GM18873 (cell line): ENCODE measurements at regions not wholly inside any gene's neighbourhood (a gene's known extent, or its start where the extent isn't known, plus 50 kb on each side); places are given as distances from the start of the nearest gene placed in this dataset.
A peak's percentile ranks its signal among the peaks of the same experiment; 100 is the strongest.

Experiments
- ATAC-seq: cut with Tn5 transposase; IDR thresholded peaks from one replicate; pipeline ENCODE4 v1.9.1; 2021; ENCODE audit warnings: mild to moderate bottlenecking, moderate library complexity, moderate number of reproducible peaks; ENCODE audit not compliant: unreplicated experiment, low FRiP score

DNA sequence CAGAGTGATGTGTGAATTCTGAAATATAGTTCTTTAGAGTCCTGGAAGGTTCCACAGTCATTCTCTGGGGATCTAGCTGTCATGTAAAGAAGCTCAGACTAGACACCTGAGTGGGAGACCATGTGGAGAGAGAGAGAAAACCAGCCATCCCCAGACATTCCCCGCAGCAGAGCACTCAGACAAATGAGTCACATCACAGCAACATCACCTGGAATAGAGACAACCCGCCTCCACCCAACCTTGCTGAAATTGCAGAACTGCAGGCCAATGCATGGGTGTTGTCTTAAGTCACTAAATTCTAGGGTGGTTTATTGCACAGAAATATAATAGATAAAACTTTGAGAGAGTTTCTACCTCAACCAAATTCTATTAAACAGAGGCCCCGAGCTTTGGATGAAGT is 392.0 kb upstream of the DYNLRB2 start:
- no peak for ATAC-seq

DNA sequence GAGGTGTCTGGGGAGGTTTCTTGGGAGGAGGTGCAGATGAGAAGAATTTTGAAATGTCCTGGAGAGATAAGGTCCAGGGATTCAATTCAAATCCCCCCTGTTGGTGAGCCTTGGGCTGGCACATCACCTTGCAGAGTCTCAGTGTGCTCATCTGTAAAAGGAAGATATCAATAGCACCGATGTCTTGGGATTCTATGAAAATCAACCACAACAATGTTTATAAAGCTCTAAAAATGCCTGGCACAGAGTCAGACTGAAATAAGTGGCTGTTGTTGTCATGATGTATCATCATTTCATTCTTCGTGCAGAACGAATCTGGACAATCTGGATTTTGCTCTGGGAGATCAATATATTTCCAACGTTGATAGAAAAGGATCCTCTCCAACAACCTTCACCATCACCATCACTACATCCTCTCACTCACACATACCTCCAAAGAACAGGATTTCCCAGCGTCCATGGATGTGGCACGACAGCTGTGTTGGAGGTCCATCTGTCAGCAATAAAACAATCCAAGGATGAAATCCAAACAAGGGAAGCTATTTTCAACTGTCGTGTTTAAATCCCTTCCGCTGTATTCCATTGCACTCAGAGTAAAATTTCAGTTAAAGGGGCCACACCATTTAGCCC is 393.7 kb upstream of the DYNLRB2 start:
- ATAC-seq, result no peak

DNA sequence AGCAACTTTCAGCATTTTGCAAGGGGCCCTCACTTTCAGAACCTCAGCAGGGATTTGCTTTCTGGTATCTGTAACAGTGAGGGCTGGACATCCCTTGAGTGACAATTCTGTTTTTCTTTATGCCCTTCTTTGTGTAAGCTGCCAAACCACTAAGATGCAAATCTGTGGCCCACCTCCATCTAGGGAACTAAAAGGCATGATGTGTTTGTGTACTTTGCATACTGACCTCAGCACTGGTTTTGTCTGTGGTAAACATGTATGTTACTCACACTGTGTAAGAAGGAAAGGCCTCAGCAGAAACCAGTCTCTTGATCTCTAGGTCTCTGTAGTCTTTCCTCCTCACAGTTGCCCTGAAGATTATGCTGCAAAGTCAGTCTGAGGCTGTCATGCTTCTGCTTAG is 396.6 kb upstream of the DYNLRB2 start:
- ATAC-seq, result peak; percentile 100

DNA sequence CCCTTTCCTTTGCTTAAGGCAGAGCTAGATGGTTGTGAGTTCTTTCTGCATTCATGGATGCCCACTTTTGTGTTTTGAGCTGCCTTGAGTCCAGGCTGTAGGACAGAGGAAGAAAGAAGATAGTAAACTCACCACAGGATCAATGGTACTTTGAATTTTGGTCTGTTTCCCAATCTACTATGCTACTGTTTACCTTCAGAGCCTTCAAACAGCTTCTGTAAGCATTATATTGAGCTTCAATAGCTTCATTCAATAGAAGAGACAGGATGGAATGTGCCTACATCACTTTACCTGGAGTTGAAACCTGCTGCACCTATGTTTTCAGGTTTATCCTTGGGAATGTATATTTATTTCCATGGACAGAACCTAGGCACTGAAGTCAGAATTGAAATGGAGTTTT is 397.9 kb upstream of the DYNLRB2 start:
- ATAC-seq, result no peak

DNA sequence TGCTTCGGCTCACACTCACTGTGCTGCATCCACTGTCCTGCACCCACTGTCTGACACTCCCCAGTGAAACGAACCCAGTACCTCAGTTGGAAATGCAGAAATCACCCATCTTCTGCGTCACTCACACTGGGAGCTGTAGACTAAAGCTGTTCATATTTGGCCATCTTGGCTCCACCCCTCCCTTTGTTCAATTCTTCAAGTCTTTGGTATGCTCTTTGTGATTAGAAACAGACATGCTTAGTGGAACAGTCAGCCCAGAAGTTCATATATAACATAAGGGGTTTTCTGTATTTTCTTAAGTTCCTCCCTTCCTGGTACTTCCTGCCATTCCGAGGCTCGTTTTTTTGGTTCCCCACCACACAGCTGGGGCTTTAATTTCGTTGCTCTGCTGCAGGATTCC is 398.5 kb upstream of the DYNLRB2 start:
- ATAC-seq, result no peak

DNA sequence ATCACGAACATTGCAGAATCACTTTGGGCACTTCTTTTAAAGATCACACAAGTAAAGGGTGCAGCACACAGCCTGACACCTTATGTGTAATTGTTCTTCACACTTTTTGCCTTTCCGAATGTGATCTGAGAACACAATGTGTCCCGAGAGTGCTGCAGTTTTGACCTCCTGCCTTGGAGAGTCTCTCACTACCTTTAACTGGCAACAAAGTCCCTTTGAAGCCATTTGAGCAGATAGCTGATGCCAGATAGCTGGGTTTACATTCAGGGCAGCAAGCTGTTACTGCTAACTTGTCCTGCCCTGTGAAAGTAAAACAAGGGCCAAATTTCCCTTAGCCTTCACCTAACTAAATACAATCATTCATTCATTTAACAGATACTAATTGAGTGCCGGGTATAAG is 411.0 kb upstream of the DYNLRB2 start:
- no peak for ATAC-seq

DNA sequence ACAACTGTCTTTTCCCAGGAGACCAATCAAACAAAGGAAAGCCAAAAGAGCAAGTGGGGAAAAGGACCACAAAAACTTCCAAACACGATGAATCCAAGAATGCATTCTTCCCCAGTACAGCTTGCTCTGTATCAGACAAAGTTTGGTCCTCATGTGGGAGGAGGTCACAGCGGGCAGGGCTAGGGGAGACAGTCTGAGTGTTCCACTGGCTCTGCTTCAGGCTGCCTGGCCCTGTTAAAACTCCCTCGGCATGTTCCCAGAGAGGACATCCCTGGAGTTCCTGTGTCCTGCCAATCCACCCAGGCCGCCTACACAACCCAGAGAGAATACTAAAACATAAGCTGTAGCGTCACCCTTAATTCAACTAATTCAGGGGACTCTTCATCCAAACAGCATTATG is 415.1 kb upstream of the DYNLRB2 start:
- no peak for ATAC-seq

DNA sequence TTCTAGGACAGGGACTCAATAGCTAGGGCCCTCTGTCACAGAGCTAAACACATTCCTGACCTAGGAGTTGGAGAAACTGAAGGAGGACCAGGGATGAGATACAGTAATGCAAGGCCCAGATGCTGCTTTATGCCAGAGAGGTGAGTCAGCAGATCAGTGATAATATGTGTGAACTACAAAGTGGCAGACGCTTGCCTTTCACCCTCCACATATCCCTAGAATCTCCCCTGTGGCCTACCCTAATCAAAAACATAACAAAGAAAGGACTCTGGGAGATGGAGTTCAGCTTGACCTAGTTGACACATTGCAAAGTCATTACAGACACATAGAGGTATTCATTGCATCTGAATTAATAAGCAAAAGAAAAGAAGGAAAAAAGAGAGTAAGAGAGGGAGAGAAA is 417.6 kb upstream of the DYNLRB2 start:
- ATAC-seq, result no peak

DNA sequence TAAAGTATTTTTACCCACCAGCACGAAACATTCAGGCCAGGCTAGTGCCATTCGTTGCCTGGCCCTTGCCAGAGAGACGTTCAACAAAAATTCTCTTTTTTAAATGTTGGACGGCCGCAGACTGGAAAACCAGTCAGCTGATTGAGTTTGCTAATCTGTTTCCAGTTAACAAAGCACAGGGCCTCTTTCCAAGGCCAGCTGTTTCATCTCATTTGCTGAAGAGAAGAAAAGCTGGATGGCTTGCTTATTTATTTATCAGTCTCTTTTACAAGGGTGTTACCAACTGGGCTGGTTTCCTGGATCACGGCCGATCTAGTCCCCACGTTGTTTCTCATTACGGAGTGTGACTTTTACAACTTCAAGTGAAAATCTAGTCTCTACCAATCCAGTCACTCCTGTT is 418.7 kb upstream of the DYNLRB2 start:
- no peak for ATAC-seq

DNA sequence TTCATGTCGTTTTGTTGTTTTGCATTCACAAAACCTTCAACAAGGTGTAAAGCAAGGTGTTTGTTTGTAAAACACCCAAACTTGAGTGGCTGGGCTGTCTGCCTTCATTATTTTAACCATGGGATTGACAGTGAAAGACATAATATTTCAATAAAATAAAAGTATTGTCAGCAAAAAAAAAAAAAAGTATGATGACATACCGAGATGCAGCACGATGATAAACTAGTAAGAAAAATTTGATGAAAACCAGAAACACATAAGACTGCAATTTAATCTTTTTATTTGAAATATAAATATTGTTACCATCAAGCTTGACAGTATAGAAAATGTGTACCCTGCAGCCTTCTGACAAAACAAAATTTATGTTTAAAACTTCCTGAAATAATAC is 419.3 kb upstream of the DYNLRB2 start:
- ATAC-seq, result no peak

DNA sequence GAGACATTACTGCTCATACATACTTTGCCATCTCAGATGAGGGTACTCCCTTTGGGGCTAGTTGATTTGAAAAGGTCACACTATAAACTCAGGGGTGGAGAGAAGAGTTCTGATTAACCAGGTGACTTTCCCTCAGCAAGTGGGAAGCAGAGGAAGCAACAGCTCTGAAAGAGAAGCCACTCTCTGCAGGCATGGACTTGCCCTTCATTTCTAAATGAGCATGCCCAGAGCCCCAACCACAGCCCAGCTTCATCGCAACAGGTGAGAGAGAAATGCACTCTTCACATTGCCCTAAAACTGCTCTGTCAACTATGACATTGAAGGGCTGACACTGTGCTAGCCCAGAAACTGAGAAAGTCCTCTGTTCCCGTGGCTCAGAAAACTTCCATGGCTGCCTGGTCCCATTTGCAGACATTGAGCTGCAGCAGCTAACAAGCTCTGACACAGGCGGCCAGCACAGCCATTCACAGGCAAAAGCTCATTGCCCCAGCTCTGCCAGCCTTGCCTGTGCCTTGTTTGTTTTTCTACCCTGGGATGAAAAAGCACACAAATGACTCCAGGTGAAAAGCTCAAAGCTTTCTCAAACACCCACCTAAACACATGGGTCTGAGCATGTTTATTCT is 419.8 kb upstream of the DYNLRB2 start:
- no peak for ATAC-seq

DNA sequence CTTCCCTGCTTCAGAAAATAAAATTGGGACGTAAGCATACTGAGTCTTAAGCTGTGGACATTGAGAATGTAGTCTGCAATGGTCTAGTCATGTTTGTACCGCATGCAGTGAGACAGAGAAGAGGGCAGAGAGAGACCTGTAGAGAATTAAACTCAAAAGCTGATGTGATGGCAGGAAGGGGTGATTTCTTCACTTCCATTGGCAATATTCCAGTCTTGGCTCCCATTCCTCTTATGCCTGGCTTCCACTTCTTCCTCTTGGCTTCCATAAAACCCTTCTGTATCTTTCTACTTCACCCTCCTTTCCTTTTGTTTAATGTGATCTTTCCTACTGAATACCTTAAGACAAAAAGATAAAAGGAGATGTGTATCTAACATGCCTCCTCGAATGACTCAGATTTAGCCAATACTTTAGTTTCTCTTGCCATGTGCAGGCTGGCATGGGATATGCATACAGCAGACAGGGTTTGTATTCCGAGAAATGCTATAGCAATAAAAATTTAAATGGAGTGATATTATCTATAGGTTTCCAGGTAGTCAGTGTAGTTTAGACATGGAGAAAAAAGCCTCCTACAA is 423.1 kb upstream of the DYNLRB2 start:
- no peak for ATAC-seq

DNA sequence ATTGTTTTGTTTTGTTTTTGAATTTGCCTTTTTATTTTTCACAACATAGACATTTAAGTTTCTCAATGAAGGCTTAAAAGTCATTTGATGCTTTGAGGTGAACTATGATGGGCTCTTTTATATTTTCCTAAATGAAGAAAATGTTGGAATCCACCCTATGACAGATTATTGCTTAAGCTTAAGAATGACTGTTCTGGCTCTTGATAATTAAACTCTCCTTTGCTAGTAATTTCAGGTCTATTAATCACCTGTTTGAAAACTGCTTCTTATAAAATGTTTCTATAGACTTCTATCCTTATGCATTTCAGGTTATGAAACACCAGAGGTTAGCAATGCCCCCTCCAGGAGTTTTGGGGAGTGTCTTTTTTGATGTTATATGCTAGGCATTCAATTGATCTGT is 424.1 kb upstream of the DYNLRB2 start:
- ATAC-seq, result no peak

DNA sequence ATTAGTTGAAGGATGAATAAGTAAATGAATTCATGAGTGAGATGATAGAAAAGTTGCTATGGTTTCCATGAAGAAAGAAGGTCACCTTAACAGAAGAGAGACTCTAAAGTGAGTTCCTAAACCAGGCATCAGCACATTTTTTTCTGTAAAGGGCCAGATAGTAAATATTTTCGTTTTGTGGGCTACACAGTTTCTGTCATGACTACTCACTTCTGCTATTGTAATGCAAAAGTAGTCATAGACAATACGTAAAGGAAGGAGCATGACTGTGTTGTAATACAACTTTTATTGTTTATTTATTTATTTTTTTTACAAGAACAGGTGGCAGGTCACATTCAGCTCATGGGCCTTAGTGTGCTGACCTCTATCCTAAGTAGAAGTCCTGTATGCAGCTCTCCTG is 426.1 kb upstream of the DYNLRB2 start:
- ATAC-seq, result no peak

DNA sequence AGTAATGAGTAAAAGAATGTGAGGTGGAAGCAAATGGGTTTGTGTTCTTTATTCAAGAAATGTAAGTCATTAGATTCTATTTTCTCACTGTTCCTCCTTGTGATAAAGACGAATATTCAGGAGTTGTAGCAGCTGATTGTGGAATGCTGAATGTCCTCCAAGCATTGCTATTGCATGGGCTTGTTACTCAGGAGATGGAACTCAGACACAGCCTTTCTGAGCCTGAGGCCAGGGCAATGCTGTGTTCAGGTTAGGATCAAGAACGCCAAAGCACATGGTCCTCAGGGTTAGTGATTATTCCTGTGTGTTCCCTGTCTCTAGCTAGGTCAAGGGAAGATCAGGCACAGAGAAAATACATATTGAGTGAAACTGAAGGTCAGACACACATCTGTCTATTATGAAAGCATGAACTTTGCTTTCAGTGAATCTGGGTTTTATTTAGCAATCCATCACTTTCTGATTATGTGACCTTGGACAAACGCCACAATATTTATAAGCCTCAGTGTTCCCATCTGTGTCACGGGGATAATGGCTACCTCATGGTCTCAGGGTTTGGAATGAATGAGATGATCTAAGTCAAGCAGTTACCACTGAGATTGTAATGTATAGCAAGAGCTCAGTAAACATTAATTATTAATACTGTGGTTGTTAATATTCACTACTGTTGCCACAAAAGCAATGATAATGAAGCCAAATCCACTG is 426.8 kb upstream of the DYNLRB2 start:
- ATAC-seq, result no peak

DNA sequence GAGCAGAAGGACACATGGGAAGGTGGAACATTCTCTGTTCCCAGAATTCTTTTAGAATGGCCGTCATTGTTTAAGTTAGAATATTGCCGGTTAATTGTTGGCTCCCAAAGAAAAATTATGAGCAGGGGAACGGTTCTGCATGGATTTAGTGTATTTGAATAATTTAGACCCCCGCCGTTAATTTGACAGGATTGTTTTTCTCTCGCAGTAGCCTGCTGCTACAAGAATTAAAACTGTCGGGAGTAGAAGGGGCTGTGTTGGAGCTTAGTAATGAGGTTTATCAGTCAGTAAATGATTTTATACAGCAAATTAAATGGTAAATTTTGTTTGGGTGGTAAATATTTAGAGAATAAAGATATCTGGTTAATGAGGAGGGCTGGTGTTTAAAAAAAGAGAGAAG is 431.2 kb upstream of the DYNLRB2 start:
- no peak for ATAC-seq

DNA sequence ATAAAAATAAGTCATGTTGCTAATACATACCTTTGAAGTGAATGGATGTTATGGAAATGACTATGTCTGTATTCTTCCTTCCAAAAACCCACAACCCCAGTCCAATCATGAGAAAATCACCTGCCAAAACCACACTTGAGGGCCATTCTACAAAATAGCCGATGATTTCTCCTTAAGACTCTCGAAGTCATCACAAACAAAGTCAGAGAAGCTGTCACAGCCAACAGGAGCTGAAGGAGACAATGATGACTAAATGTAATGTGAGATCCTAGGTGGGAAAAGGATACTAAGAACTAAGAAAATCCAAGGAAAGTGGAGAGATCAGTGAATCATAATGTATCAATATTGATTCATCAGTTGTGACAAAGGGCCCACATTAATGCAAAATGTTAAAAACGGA is 432.9 kb upstream of the DYNLRB2 start:
- ATAC-seq, result no peak

DNA sequence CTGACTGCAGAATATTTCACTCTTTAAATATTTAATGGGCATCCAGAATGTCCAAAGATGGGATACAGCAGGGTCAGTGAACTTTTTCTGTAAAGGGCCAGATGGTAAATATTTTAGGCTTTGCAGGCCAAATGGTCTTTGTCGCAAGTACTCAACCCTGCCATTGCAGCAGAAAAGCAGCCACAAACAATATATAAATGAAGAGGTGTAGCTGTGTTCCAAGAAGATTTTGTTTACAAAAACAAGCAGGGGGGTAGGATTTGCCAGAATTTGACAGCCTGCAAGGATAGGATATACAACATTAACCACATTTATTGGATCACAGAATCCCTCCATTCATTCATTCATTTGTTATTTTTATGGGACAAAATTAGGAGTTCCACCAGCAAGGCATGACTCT is 435.0 kb upstream of the DYNLRB2 start:
- no peak for ATAC-seq

DNA sequence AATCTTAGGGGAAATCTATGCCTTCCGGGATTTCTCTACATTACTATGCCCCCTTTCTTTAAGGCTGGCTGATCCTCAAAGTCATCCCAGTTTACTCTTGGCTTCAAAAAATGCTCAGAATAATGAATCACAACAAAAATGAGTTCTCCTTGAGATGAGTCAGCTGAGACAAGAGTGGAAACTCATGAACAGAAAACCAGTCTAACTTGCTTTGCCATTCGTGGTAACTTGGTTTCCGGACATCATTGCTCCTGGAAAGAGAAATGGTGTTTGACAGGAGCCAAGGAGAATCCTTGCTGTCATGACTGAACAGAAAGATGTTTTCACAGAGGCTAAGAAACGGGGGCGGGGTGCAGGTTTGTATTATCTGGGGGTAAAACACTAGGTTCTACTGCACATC is 435.6 kb upstream of the DYNLRB2 start:
- no peak for ATAC-seq

DNA sequence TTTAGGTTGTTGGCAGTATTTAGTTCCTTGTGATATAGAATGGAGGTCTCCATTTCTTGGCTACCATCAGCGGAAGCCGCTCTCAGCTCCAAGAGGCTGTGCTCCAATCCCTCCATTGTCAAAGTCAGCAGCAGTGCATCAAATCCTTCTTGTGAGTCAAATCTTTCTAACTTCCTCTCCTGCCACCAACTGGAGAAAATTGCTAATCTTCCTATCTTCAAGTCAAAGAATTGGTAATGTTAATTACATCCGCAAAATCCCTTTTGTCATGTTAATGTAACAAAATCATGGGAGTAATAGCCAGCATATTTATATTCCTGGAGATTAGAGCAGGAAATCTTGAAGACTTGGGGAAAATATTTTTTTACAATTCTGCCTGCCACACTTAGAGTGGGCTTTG is 436.4 kb upstream of the DYNLRB2 start:
- ATAC-seq, result no peak

DNA sequence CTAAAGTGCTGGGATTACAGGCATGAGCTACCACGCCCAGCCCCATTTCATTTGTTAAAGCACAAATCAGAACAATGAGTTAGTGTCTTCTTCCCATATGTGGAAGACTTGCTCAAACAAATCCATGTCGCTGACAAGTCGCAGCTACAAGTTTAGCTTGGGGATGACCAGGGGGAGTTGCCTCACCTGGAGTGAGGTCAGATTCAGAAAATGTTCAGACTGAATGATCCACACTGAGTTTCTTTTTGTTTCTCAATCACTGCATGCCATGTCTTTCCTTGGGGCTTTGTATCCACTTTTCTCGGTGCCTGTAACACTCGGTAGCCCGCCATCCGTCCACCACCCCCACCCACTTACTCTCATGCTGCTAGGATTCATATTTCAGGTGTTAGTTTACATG is 437.3 kb upstream of the DYNLRB2 start:
- no peak for ATAC-seq
